ENCODE measurements at regions not wholly inside any gene's neighbourhood (a gene's known extent, or its start where the extent isn't known, plus 50 kb on each side); places are given as distances from the start of the nearest gene placed in this dataset.

DNA sequence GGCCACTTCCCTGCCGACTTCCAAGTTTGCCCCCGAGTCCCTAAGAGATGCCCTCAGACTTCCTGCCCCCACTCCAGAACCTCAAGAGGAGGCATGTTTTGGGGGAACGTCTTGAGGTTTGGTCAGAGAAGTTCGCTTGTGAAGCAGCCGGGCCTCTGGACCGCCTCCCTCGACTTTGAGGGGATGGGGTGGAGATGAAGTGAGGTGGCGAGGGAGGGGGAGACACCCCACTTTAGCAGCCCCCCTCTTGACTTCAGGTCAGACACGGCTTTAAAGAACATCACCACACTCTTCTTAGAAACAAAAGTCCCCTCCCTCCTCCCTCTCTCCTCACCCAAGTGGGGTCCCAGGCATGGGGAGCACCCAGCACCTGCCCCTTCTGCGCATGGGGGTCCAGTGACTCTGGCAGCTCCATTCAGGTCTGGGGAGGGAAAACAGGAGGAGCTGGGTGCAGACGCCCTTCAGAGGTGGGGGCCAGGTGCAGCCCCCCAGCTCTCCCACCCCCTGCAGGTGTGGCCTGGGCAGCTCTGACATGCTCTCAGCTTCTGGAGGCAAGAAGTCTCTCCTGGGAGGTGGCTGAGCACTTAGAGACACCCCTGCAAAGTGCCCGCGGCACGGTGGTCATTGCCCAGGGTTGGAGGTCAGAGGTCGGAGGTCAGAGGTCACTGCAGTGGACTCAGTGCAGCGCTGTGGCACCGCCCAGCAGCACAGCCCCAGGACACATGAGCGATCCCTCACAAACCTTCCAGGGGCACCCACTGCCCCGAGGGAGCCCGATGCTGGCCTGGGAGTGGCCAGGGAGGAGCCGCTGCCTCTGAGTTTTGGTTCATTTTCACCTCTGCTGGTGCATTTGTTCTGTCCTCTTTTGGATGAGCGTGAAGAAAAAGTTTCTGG is 108.8 kb downstream of the CPZ start:
- Histone ChIP-seq H3K36me3 (ENCODE audit: control insufficient read depth, insufficient read depth, low read length) (no peaks in the 10 kb centered on the region), H3K4me3 (ENCODE audit: low read depth in 2 of 2, low read length in 2 of 2) (no peak overlapping the region), H3K27ac (ENCODE audit: low read length) (no peak overlapping the region), H3K27me3 (ENCODE audit: control insufficient read depth, insufficient read depth, low read length) (no peaks in the 10 kb centered on the region), H3K4me1 (ENCODE audit: control insufficient read depth, insufficient read depth, low read length) (no peaks in the 10 kb centered on the region), H3K9me3 (ENCODE audit: control insufficient read depth, insufficient read depth, low read depth, low read length) (no peaks in the 10 kb centered on the region)
- intact Hi-C loops (cut with micrococcal nuclease; ENCODE audit: unreplicated experiment) (no loop called here), in situ Hi-C loops (cut with HindIII; ENCODE audit: low pct_unique_long_range_greater_than_20kb, low sequenced_read_pairs) (no loop called here)
- DNase-seq (ENCODE audit: low read depth, low spot score): no peak
- no peak for ATAC-seq
- CTCF ChIA-PET: no interaction called here
- no TSS peak for BruUV-seq (replicated peaks)
- POLR2A ChIA-PET: no interaction called here
- TF ChIP-seq, protein P1, sequence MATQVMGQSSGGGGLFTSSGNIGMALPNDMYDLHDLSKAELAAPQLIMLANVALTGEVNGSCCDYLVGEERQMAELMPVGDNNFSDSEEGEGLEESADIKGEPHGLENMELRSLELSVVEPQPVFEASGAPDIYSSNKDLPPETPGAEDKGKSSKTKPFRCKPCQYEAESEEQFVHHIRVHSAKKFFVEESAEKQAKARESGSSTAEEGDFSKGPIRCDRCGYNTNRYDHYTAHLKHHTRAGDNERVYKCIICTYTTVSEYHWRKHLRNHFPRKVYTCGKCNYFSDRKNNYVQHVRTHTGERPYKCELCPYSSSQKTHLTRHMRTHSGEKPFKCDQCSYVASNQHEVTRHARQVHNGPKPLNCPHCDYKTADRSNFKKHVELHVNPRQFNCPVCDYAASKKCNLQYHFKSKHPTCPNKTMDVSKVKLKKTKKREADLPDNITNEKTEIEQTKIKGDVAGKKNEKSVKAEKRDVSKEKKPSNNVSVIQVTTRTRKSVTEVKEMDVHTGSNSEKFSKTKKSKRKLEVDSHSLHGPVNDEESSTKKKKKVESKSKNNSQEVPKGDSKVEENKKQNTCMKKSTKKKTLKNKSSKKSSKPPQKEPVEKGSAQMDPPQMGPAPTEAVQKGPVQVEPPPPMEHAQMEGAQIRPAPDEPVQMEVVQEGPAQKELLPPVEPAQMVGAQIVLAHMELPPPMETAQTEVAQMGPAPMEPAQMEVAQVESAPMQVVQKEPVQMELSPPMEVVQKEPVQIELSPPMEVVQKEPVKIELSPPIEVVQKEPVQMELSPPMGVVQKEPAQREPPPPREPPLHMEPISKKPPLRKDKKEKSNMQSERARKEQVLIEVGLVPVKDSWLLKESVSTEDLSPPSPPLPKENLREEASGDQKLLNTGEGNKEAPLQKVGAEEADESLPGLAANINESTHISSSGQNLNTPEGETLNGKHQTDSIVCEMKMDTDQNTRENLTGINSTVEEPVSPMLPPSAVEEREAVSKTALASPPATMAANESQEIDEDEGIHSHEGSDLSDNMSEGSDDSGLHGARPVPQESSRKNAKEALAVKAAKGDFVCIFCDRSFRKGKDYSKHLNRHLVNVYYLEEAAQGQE (IDR thresholded peaks at IDR 0.05; ENCODE audit: insufficient read depth in 1 of 2, low read depth in 2 of 2, low read length in 1 of 2): no peak

DNA sequence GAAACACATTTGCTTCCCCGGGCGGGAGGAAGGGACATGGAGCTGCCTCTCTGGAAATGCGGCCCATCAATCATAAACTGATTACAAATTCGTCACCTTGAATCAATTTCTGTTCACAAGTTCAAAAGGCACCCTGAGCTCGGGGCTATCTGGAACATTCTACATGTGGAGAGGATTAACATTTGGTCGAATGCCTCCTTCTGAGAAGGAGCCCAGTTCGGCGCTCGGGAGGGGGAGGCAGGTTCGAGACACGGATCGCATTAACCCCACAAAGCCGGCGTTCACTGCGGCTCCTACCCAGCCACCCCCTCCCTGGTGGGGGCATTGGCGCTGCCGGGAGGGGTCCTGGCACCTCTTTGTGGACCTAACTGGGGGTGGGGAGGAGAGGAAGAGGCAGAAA is 108.0 kb downstream of the CPZ start:
- no peak for DNase-seq (ENCODE audit: low read depth, low spot score)
- no peaks in the 10 kb centered on the region for H3K4me1 ChIP-seq (ENCODE audit: control insufficient read depth, insufficient read depth, low read length)
- H3K27ac ChIP-seq (ENCODE audit: low read length): no peak overlapping the region
- no peaks in the 10 kb centered on the region; the same call in 1 of the 2 replicates for H3K27me3 ChIP-seq (ENCODE audit: control insufficient read depth, insufficient read depth, low read length)
- TF ChIP-seq, protein P2, sequence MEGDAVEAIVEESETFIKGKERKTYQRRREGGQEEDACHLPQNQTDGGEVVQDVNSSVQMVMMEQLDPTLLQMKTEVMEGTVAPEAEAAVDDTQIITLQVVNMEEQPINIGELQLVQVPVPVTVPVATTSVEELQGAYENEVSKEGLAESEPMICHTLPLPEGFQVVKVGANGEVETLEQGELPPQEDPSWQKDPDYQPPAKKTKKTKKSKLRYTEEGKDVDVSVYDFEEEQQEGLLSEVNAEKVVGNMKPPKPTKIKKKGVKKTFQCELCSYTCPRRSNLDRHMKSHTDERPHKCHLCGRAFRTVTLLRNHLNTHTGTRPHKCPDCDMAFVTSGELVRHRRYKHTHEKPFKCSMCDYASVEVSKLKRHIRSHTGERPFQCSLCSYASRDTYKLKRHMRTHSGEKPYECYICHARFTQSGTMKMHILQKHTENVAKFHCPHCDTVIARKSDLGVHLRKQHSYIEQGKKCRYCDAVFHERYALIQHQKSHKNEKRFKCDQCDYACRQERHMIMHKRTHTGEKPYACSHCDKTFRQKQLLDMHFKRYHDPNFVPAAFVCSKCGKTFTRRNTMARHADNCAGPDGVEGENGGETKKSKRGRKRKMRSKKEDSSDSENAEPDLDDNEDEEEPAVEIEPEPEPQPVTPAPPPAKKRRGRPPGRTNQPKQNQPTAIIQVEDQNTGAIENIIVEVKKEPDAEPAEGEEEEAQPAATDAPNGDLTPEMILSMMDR (IDR thresholded peaks at IDR 0.05): no peak
- TF ChIP-seq TCF7L2 (IDR thresholded peaks at IDR 0.05; ENCODE audit: low read depth, low read length): no peak
- TF ChIP-seq, protein P1 (IDR thresholded peaks at IDR 0.05; ENCODE audit: insufficient read depth in 1 of 2, low read depth in 2 of 2, low read length in 1 of 2): no peak
- no peak for TF ChIP-seq SIN3A (IDR thresholded peaks at IDR 0.05; ENCODE audit: borderline replicate concordance, insufficient read depth, low read depth, low read length)
- TF ChIP-seq POLR2AphosphoS5 (IDR thresholded peaks at IDR 0.05; ENCODE audit: low read depth, low read length): no peak
- ATAC-seq: no peak
- in situ Hi-C loops (cut with HindIII; ENCODE audit: low pct_unique_long_range_greater_than_20kb, low sequenced_read_pairs) (no loop called here), intact Hi-C loops (cut with micrococcal nuclease; ENCODE audit: unreplicated experiment) (no loop called here)
- H3K4me3 ChIP-seq (ENCODE audit: low read depth in 2 of 2, low read length in 2 of 2): no peak overlapping the region
- CTCF ChIA-PET: no interaction called here
- BruUV-seq (replicated peaks): no TSS peak
- no peaks in the 10 kb centered on the region for H3K9me3 ChIP-seq (ENCODE audit: control insufficient read depth, insufficient read depth, low read depth, low read length)
- POLR2A ChIA-PET: no interaction called here
- H3K36me3 ChIP-seq (ENCODE audit: control insufficient read depth, insufficient read depth, low read length): no peaks in the 10 kb centered on the region
